ENCODE measurements at regions not wholly inside any gene's neighbourhood (a gene's known extent, or its start where the extent isn't known, plus 50 kb on each side); places are given as distances from the start of the nearest gene placed in this dataset.

DNA sequence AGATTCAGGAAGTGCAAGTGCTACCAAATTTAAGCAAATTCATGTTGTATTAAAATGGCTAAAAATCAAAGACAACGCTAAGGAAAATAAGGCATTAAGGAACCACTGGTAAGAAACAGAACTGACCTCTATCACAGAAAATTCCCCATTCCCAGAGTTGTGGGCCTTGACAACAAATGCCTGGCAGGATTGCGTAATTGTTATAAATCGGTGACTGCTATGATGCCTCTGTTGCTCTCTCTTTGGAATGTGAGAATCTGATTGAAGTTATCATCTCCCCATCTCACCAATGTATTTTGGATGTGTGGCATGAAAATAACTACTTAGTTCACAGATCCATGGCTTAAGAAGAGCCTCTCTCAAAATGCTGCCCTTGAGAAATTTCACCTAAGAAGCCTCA, 257.3 kb downstream of the OGFRL1 start:
- DNase-seq (ENCODE audit: low read depth, low spot score) (no peak), ATAC-seq (no peak)
- no peaks in the 10 kb centered on the region for H3K9me3 ChIP-seq (ENCODE audit: control insufficient read depth in 1 of 2, insufficient read depth in 1 of 2, low read depth in 1 of 2, low read length in 2 of 2)
- intact Hi-C loops (cut with micrococcal nuclease) = no loop called here
- no peak overlapping the region for H2AFZ ChIP-seq (ENCODE audit: low read depth, low read length, poor library complexity, severe bottlenecking)
- no peaks in the 10 kb centered on the region for H3K27me3 ChIP-seq (ENCODE audit: insufficient read depth, low read length)
- no peak overlapping the region for H3K27ac ChIP-seq (ENCODE audit: low read depth, low read length)
- POLR2A ChIA-PET = no interaction called here
- no peaks in the 10 kb centered on the region for H3K4me1 ChIP-seq (ENCODE audit: control insufficient read depth in 1 of 2, insufficient read depth in 2 of 2, low read length in 2 of 2)
- no peaks in the 10 kb centered on the region for H4K20me1 ChIP-seq (ENCODE audit: insufficient read depth)
- no peak overlapping the region for H3K4me2 ChIP-seq (ENCODE audit: low read length)
- no peaks in the 10 kb centered on the region for H3K36me3 ChIP-seq (ENCODE audit: control insufficient read depth in 1 of 2, insufficient read depth in 2 of 2, low read length in 2 of 2)
- H3K4me3 ChIP-seq (replicated peaks in 1 of 2; ENCODE audit: low read depth in 1 of 2, low read length in 2 of 2) = no peak overlapping the region
- TF ChIP-seq SRF (IDR thresholded peaks at IDR 0.05; ENCODE audit: low read depth) = no peak
- no peak for TF ChIP-seq ZNF274 (IDR thresholded peaks at IDR 0.05; ENCODE audit: low read depth, low read length)
- no peak for TF ChIP-seq POLR2AphosphoS5 (IDR thresholded peaks at IDR 0.05; ENCODE audit: low read depth, low read length)
- TF ChIP-seq CBX3 (IDR thresholded peaks at IDR 0.05; ENCODE audit: low read depth) = no peak
- no peak for TF ChIP-seq YY1 (IDR thresholded peaks at IDR 0.05; ENCODE audit: extremely low read depth, insufficient replicate concordance, low read depth, low read length)
- no peak for TF ChIP-seq SIN3A (IDR thresholded peaks at IDR 0.05; ENCODE audit: low read depth)
- TF ChIP-seq ZFX (IDR thresholded peaks at IDR 0.05) = no peak
- no peak for TF ChIP-seq SP1 (IDR thresholded peaks at IDR 0.05; ENCODE audit: low read depth)
- no peak for TF ChIP-seq ELF1 (IDR thresholded peaks at IDR 0.05; ENCODE audit: borderline replicate concordance, low read depth)
- no peak for TF ChIP-seq TCF7L2 (IDR thresholded peaks at IDR 0.05; ENCODE audit: borderline replicate concordance, extremely low read depth, insufficient read depth, insufficient read length)
- no peak for TF ChIP-seq POLR2A (IDR thresholded peaks at IDR 0.05; ENCODE audit: borderline replicate concordance, extremely low read depth, insufficient read depth, insufficient read length)
- TF ChIP-seq EZH2 (IDR thresholded peaks at IDR 0.05) = no peak
- no peak for TF ChIP-seq FOSL1 (IDR thresholded peaks at IDR 0.05; ENCODE audit: low read depth)
- no peak for TF ChIP-seq JUND (IDR thresholded peaks at IDR 0.05)
- TF ChIP-seq, protein P1, sequence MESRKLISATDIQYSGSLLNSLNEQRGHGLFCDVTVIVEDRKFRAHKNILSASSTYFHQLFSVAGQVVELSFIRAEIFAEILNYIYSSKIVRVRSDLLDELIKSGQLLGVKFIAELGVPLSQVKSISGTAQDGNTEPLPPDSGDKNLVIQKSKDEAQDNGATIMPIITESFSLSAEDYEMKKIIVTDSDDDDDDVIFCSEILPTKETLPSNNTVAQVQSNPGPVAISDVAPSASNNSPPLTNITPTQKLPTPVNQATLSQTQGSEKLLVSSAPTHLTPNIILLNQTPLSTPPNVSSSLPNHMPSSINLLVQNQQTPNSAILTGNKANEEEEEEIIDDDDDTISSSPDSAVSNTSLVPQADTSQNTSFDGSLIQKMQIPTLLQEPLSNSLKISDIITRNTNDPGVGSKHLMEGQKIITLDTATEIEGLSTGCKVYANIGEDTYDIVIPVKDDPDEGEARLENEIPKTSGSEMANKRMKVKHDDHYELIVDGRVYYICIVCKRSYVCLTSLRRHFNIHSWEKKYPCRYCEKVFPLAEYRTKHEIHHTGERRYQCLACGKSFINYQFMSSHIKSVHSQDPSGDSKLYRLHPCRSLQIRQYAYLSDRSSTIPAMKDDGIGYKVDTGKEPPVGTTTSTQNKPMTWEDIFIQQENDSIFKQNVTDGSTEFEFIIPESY (IDR thresholded peaks at IDR 0.05; ENCODE audit: extremely low read depth, insufficient replicate concordance, low read length) = no peak
- TF ChIP-seq CEBPB (IDR thresholded peaks at IDR 0.05; ENCODE audit: low read depth) = no peak
- no peak for TF ChIP-seq RAD21 (IDR thresholded peaks at IDR 0.05; ENCODE audit: low read depth)
- no peak for TF ChIP-seq EGR1 (IDR thresholded peaks at IDR 0.05; ENCODE audit: low read depth)
- TF ChIP-seq, protein P2, sequence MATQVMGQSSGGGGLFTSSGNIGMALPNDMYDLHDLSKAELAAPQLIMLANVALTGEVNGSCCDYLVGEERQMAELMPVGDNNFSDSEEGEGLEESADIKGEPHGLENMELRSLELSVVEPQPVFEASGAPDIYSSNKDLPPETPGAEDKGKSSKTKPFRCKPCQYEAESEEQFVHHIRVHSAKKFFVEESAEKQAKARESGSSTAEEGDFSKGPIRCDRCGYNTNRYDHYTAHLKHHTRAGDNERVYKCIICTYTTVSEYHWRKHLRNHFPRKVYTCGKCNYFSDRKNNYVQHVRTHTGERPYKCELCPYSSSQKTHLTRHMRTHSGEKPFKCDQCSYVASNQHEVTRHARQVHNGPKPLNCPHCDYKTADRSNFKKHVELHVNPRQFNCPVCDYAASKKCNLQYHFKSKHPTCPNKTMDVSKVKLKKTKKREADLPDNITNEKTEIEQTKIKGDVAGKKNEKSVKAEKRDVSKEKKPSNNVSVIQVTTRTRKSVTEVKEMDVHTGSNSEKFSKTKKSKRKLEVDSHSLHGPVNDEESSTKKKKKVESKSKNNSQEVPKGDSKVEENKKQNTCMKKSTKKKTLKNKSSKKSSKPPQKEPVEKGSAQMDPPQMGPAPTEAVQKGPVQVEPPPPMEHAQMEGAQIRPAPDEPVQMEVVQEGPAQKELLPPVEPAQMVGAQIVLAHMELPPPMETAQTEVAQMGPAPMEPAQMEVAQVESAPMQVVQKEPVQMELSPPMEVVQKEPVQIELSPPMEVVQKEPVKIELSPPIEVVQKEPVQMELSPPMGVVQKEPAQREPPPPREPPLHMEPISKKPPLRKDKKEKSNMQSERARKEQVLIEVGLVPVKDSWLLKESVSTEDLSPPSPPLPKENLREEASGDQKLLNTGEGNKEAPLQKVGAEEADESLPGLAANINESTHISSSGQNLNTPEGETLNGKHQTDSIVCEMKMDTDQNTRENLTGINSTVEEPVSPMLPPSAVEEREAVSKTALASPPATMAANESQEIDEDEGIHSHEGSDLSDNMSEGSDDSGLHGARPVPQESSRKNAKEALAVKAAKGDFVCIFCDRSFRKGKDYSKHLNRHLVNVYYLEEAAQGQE (IDR thresholded peaks at IDR 0.05; ENCODE audit: low read depth) = no peak
- no TSS peak for BruUV-seq (replicated peaks)
- no peaks in the 10 kb centered on the region for H3K79me2 ChIP-seq (ENCODE audit: insufficient read depth, low read length)
- CTCF ChIA-PET = no interaction called here
- no peaks in the 10 kb centered on the region for H3K9me2 ChIP-seq (ENCODE audit: insufficient read depth)
- RAD21 ChIA-PET (ENCODE audit: low non-redundant PET in 1 of 2, low total read pairs in 2 of 2, uncharacterized antibody in 2 of 2, unreplicated experiment in 2 of 2) = no interaction called here
- no peak overlapping the region for H3K9ac ChIP-seq (ENCODE audit: low read length)

All from HCT116 (cell line).